Glomerular endothelial cell (primary cell): ENCODE measurements at regions not wholly inside any gene's neighbourhood (a gene's known extent, or its start where the extent isn't known, plus 50 kb on each side); places are given as distances from the start of the nearest gene placed in this dataset.
"Not testable (repeated sequence)": the region's sequence is repeated elsewhere in the genome, so short reads cannot be mapped to it uniquely, and the experiment has no call there.

Source experiments
- DNase-seq: peaks from one replicate; pipeline ENCODE4 v3.0.0-alpha.2; 2011; ENCODE audit warnings: low read depth, low spot score; ENCODE audit errors: extremely low read depth

GRCh38 chr13:43946281-43946680, 66.6 kb downstream of the LACC1 start:
- DNase-seq, result no peak

GRCh38 chr13:43947897-43948458, 68.3 kb downstream of the LACC1 start:
- no peak for DNase-seq

- DNase-seq, result no peak
Observed at GRCh38 chr13:43953370-43953769, 73.7 kb downstream of the LACC1 start.

GRCh38 chr13:43956975-43957374, 77.3 kb downstream of the LACC1 start:
- DNase-seq, result not testable (repeated sequence)

GRCh38 chr13:43959291-43959690, 79.6 kb downstream of the LACC1 start:
- DNase-seq, result no peak

- DNase-seq, result no peak
Observed at GRCh38 chr13:43961909-43962308, 82.2 kb downstream of the LACC1 start.

- DNase-seq, result no peak
Observed at GRCh38 chr13:43963726-43964125, 84.0 kb downstream of the LACC1 start.

- no peak for DNase-seq
Observed at GRCh38 chr13:43964698-43965458, 85.2 kb downstream of the LACC1 start.

- DNase-seq, result no peak
Observed at GRCh38 chr13:43965459-43965845, 85.7 kb downstream of the LACC1 start.

GRCh38 chr13:43968251-43968942, 88.7 kb downstream of the LACC1 start:
- not testable (repeated sequence) for DNase-seq

GRCh38 chr13:43968943-43969690, 89.4 kb downstream of the LACC1 start:
- DNase-seq, result not testable (repeated sequence)

- not testable (repeated sequence) for DNase-seq
Observed at GRCh38 chr13:43969919-43970318, 90.2 kb downstream of the LACC1 start.

GRCh38 chr13:43970520-43971242, 91.0 kb downstream of the LACC1 start:
- not testable (repeated sequence) for DNase-seq

- DNase-seq, result not testable (repeated sequence)
Observed at GRCh38 chr13:43971324-43971723, 91.6 kb downstream of the LACC1 start.

- no peak for DNase-seq
Observed at GRCh38 chr13:43977911-43978310, 98.2 kb downstream of the LACC1 start.

GRCh38 chr13:43978688-43979087, 99.0 kb downstream of the LACC1 start:
- DNase-seq, result no peak

GRCh38 chr13:43979492-43979891, 99.8 kb downstream of the LACC1 start:
- no peak for DNase-seq

GRCh38 chr13:43980587-43980986, 100.9 kb downstream of the LACC1 start:
- no peak for DNase-seq

- no peak for DNase-seq
Observed at GRCh38 chr13:43981091-43981490, 101.4 kb downstream of the LACC1 start.

GRCh38 chr13:43981512-43982301, 102.0 kb downstream of the LACC1 start:
- DNase-seq, result no peak
